GM12891 (cell line): ENCODE measurements at regions not wholly inside any gene's neighbourhood (a gene's known extent, or its start where the extent isn't known, plus 50 kb on each side); places are given as distances from the start of the nearest gene placed in this dataset.

ENCODE experiments used
- POLR2A ChIP-seq: IDR thresholded peaks from 2 replicates; pipeline ENCODE4 v1.6.1; 2011; ENCODE audit warnings: low read depth, low read length, control low read depth
- POLR2AphosphoS5 ChIP-seq: IDR thresholded peaks from 2 replicates; pipeline ENCODE4 v1.6.1; 2011; ENCODE audit warnings: low read depth, low read length, control low read depth
- POU2F2 ChIP-seq: IDR thresholded peaks from 2 replicates; pipeline ENCODE4 v1.6.1; 2011; ENCODE audit warnings: low read depth, mild to moderate bottlenecking, control low read depth, low read length, moderate library complexity

DNA sequence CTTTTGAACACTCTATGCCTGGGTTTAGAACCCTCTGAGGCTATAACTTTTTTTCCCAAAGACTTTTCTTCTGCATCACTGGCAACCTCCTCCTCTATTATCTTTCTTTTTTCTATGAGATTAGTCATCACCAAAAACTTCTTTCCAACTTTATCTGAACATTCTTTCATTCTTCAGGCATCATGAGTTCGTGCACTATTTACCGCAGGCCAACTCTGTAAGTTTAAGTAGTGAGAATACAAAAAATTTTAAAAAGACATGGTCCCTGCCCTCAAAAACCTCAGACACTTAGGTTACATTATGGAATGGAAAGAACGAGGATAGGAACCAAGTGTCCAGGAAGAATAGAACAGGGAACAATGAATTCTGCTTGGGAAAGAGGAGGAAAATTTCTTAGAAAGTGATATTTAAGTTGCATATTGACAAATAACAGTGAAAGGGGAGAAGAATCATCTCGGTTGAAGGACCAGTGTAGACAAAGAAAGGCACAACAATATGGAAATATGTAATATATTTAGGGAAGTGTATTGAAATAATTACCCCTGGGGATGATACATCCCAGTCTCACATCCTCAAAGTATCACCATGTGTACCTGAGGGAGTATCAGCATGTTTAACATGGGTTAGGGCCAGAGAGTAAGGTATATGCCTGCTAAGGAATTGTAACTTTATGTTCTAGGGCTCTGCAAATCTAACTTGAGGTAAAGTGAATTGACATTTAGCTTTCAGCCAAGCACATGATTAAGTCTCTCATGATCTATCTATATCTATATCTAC, 196.5 kb upstream of the NREP start:
- no peak for TF ChIP-seq POLR2A
- TF ChIP-seq POLR2AphosphoS5, result no peak
- no peak for TF ChIP-seq POU2F2
